HG02798 (cell line): ENCODE measurements at regions not wholly inside any gene's neighbourhood (a gene's known extent, or its start where the extent isn't known, plus 50 kb on each side); places are given as distances from the start of the nearest gene placed in this dataset.
A peak's percentile ranks its signal among the peaks of the same experiment; 100 is the strongest.
"Not testable (repeated sequence)": the region's sequence is repeated elsewhere in the genome, so short reads cannot be mapped to it uniquely, and the experiment has no call there.

ENCODE experiments used
- ATAC-seq: cut with Tn5 transposase; IDR thresholded peaks from one replicate; pipeline ENCODE4 v1.9.1; 2021; ENCODE audit warnings: mild to moderate bottlenecking; ENCODE audit not compliant: unreplicated experiment, poor library complexity

- ATAC-seq: no peak
Measured at GRCh38 chr17:77076124-77076830, 64.5 kb upstream of the SEC14L1 start.

- ATAC-seq: no peak
Measured at GRCh38 chr17:77083531-77083930, 57.2 kb upstream of the SEC14L1 start.

GRCh38 chr17:77085926-77086432, 54.8 kb upstream of the SEC14L1 start:
- no peak for ATAC-seq

GRCh38 chr17:77086433-77087010, 54.2 kb upstream of the SEC14L1 start:
- ATAC-seq: peak; percentile 39

GRCh38 chr17:77087650-77088454, 52.9 kb upstream of the SEC14L1 start:
- no peak for ATAC-seq

GRCh38 chr17:77088455-77089123, 52.2 kb upstream of the SEC14L1 start:
- ATAC-seq: peak; percentile 91

- no peak for ATAC-seq
Measured at GRCh38 chr17:77089124-77089490, 51.7 kb upstream of the SEC14L1 start.

- ATAC-seq: not testable (repeated sequence)
Measured at GRCh38 chr17:77089949-77090348, 50.8 kb upstream of the SEC14L1 start.

GRCh38 chr17:77090476-77090875, 50.3 kb upstream of the SEC14L1 start:
- no peak for ATAC-seq
